ENCODE measurements at regions not wholly inside any gene's neighbourhood (a gene's known extent, or its start where the extent isn't known, plus 50 kb on each side); places are given as distances from the start of the nearest gene placed in this dataset.
A peak's percentile ranks its signal among the peaks of the same experiment; 100 is the strongest.

GRCh38 chr1:81437649-81438048, 363.1 kb upstream of the ADGRL2 start:
- H3K36me3 ChIP-seq (ENCODE audit: control insufficient read depth in 2 of 4, insufficient read depth in 4 of 4, low read length in 3 of 4), result no peaks in the 10 kb centered on the region
- no peak overlapping the region for H3K4me2 ChIP-seq (ENCODE audit: insufficient read depth in 1 of 2, low read depth in 2 of 2, low read length in 2 of 2)
- H2BK15ac ChIP-seq (ENCODE audit: low read length), result no peak overlapping the region
- H3K56ac ChIP-seq (replicated peaks; ENCODE audit: insufficient read length, low read depth, low read length), result no peak overlapping the region
- H3K9ac ChIP-seq (replicated peaks in 1 of 4; ENCODE audit: extremely low read depth in 1 of 4, low read depth in 3 of 4, low read length in 3 of 4), result no peak overlapping the region
- TF ChIP-seq JUND (IDR thresholded peaks at IDR 0.05; ENCODE audit: low read length), result no peak
- no peak for TF ChIP-seq RFX5 (IDR thresholded peaks at IDR 0.05; ENCODE audit: borderline replicate concordance, low read depth, low read length)
- TF ChIP-seq CTBP2 (IDR thresholded peaks at IDR 0.05; ENCODE audit: borderline replicate concordance, insufficient read depth, insufficient read length, low read length), result no peak
- no peak for TF ChIP-seq SIN3A (conservative IDR thresholded peaks at IDR 0.05 in 1 of 2, IDR thresholded peaks at IDR 0.05 in 1 of 2; ENCODE audit: low read depth in 1 of 2, low read length in 2 of 2)
- TF ChIP-seq ASH2L (IDR thresholded peaks at IDR 0.05; ENCODE audit: low read length), result no peak
- no peak for TF ChIP-seq MAX (IDR thresholded peaks at IDR 0.05)
- no peak for TF ChIP-seq TAF1 (IDR thresholded peaks at IDR 0.05; ENCODE audit: low read depth, low read length)
- no peak for TF ChIP-seq PHF8 (conservative IDR thresholded peaks at IDR 0.05; ENCODE audit: low read depth, low read length)
- TF ChIP-seq SP1 (IDR thresholded peaks at IDR 0.05; ENCODE audit: low read depth, low read length), result no peak
- no peak for TF ChIP-seq JUN (IDR thresholded peaks at IDR 0.05; ENCODE audit: low read depth, low read length)
- no peak for TF ChIP-seq HDAC6 (IDR thresholded peaks at IDR 0.05; ENCODE audit: low read depth, low read length)
- TF ChIP-seq TCF12 (IDR thresholded peaks at IDR 0.05; ENCODE audit: low read depth, low read length), result no peak
- no peak for TF ChIP-seq ZNF274 (IDR thresholded peaks at IDR 0.05; ENCODE audit: borderline replicate concordance, extremely low read depth, low read length)
- no peaks in the 10 kb centered on the region for H3K9me3 ChIP-seq (ENCODE audit: insufficient read depth in 2 of 2, low read depth in 1 of 2, low read length in 1 of 2)
- no peaks in the 10 kb centered on the region for H3K79me1 ChIP-seq (ENCODE audit: low read depth, low read length)
- H2AK5ac ChIP-seq (ENCODE audit: low read depth, low read length), result no peak overlapping the region
- ChIA-PET POLR2A (ENCODE audit: partially characterized antibody) (no interaction called here), CTCF (ENCODE audit: partially characterized antibody) (interaction anchor here (0.6 kb wide), 3 partner anchors 10 to 176 kb away, joined by 3 to 5 read pairs (median 3); no protein-coding TSS in a partner anchor)
- H3K23me2 ChIP-seq (ENCODE audit: low read depth, low read length), result no peaks in the 10 kb centered on the region
- no peak overlapping the region for H4K91ac ChIP-seq (replicated peaks; ENCODE audit: insufficient read length, low read length)
- peak overlapping the region; percentile 31; the same call in 1 of the 2 replicates for H2AFZ ChIP-seq (ENCODE audit: low read length)
- H4K20me1 ChIP-seq (replicated peaks in 1 of 2; ENCODE audit: control insufficient read depth in 1 of 2, insufficient read depth in 2 of 2, low read length in 2 of 2), result no peaks in the 10 kb centered on the region
- no peak overlapping the region for H2BK12ac ChIP-seq (ENCODE audit: low read depth, low read length)
- H3K79me2 ChIP-seq (ENCODE audit: control insufficient read depth in 1 of 2, insufficient read depth in 2 of 2, low read length in 2 of 2), result no peaks in the 10 kb centered on the region
- no peak overlapping the region for H4K8ac ChIP-seq (ENCODE audit: extremely low read depth, insufficient read depth, low read length)
- FAIRE-seq (no peak), DNase-seq (ENCODE audit: low read depth in 1 of 2, low spot score in 2 of 2) (no peak)
- no peak overlapping the region for H2BK20ac ChIP-seq (ENCODE audit: low read length)
- H3K18ac ChIP-seq (ENCODE audit: extremely low read depth, low read length), result no peak overlapping the region
- no peak overlapping the region for H2BK5ac ChIP-seq (ENCODE audit: low read depth, low read length)
- no peak overlapping the region for H3K4me3 ChIP-seq (ENCODE audit: extremely low read depth in 1 of 4, insufficient read depth in 2 of 4, low read depth in 3 of 4, low read length in 4 of 4)
- H3K27me3 ChIP-seq (replicated peaks in 1 of 4; ENCODE audit: control insufficient read depth in 3 of 4, extremely low read depth in 1 of 4, insufficient read depth in 3 of 4, low read length in 3 of 4), result no peaks in the 10 kb centered on the region
- H3K14ac ChIP-seq (ENCODE audit: insufficient read length), result no peak overlapping the region
- no peak overlapping the region for H4K5ac ChIP-seq (ENCODE audit: insufficient read length, low read depth, low read length)
- H3K4me1 ChIP-seq (replicated peaks in 1 of 4; ENCODE audit: control insufficient read depth in 3 of 4, insufficient read depth in 4 of 4, low read length in 3 of 4), result peaks cover 0 to 5% (median 4%) of the 10 kb centered on the region in 4 experiments; a peak in 4 of 7 replicates
- no peak overlapping the region for H3K4ac ChIP-seq (replicated peaks; ENCODE audit: insufficient read length, low read depth, low read length)
- no peak overlapping the region for H3K27ac ChIP-seq (ENCODE audit: low read depth, low read length)
- WGBS, 2 experiments (ENCODE audit: extremely low coverage in 1 of 2, insufficient coverage in 1 of 2, insufficient read length in 1 of 2, insufficient replicate concordance in 2 of 2, low coverage in 1 of 2, low lambda C conversion rate in 2 of 2, missing lambda C conversion rate in 1 of 2), result 75% methylated on average over 3 of the region's 3 CpGs; no CpG with 5 or more reads in 1 of the 2 experiments
- H3K23ac ChIP-seq (ENCODE audit: insufficient read length), result no peak overlapping the region
- H2BK120ac ChIP-seq (replicated peaks; ENCODE audit: low read depth, low read length), result no peak overlapping the region

Measured in H1 (cell line).